ENCODE measurements at regions not wholly inside any gene's neighbourhood (a gene's known extent, or its start where the extent isn't known, plus 50 kb on each side); places are given as distances from the start of the nearest gene placed in this dataset.

DNA sequence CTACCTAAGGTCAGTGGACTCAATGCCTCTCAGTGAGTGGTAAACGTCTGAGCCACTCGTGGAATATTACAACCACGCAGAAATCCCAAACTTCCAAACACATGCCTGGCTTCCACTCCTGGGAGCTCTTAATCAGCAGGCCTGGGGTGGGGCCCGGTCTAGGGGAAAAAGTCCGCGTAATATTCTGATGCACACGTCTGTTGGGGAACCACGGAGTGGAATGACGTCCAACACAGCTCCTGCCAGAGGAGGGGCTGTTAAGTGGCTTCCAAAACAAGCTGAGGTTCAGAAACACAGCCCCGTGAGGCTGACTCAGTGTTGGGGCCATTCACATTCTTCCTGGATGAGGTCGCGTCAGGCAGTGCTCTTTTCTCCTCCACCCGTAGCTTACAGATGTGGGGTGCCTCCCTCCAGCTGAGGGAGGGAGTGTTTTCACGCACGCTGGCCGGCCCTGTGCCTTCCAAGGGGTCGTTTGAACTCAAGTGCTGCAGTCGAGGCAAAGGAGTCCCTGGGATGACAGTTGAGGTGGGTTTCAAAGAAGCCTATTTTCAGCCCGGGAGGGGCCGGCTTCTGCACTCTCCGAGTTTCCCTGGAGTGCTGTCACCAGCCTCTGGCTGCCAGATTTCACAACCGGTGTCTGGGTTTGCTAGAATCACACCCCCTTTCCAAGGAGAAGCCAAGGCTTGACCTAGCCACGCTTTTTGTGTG is 73.1 kb downstream of the ACKR3 start:
- H3K9ac ChIP-seq (ENCODE audit: low read length), result no peak overlapping the region

GRCh38 chr2:236643480-236643879 is 73.9 kb downstream of the ACKR3 start:
- peaks cover 11% of the 10 kb centered on the region for H3K9me3 ChIP-seq (ENCODE audit: low read length)
- H2AFZ ChIP-seq (ENCODE audit: low read depth, low read length), result no peak overlapping the region
- H3K27me3 ChIP-seq (ENCODE audit: insufficient read depth, low read depth, low read length), result no peaks in the 10 kb centered on the region
- no peak for TF ChIP-seq MXI1 (conservative IDR thresholded peaks at IDR 0.05; ENCODE audit: poor library complexity, severe bottlenecking)
- TF ChIP-seq EP300 (conservative IDR thresholded peaks at IDR 0.05; ENCODE audit: poor library complexity, severe bottlenecking), result no peak
- TF ChIP-seq RAD21 (conservative IDR thresholded peaks at IDR 0.05), result no peak
- no peak for TF ChIP-seq EZH2 (IDR thresholded peaks at IDR 0.05; ENCODE audit: borderline replicate concordance, insufficient read depth, low read length, poor library complexity, severe bottlenecking)
- no peak for TF ChIP-seq TAF1 (IDR thresholded peaks at IDR 0.05; ENCODE audit: low read depth)
- TF ChIP-seq, protein P1, sequence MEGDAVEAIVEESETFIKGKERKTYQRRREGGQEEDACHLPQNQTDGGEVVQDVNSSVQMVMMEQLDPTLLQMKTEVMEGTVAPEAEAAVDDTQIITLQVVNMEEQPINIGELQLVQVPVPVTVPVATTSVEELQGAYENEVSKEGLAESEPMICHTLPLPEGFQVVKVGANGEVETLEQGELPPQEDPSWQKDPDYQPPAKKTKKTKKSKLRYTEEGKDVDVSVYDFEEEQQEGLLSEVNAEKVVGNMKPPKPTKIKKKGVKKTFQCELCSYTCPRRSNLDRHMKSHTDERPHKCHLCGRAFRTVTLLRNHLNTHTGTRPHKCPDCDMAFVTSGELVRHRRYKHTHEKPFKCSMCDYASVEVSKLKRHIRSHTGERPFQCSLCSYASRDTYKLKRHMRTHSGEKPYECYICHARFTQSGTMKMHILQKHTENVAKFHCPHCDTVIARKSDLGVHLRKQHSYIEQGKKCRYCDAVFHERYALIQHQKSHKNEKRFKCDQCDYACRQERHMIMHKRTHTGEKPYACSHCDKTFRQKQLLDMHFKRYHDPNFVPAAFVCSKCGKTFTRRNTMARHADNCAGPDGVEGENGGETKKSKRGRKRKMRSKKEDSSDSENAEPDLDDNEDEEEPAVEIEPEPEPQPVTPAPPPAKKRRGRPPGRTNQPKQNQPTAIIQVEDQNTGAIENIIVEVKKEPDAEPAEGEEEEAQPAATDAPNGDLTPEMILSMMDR (IDR thresholded peaks at IDR 0.05; ENCODE audit: poor library complexity, severe bottlenecking), result no peak
- no peak for TF ChIP-seq REST (IDR thresholded peaks at IDR 0.05; ENCODE audit: borderline replicate concordance)

More for the DNA sequence above, 73.1 kb downstream of the ACKR3 start:
- Histone ChIP-seq H3K27ac (ENCODE audit: low read length) (no peak overlapping the region), H3K79me2 (replicated peaks; ENCODE audit: insufficient read depth, low read length) (no peaks in the 10 kb centered on the region), H3K9me3 (ENCODE audit: low read length) (peaks cover 11% of the 10 kb centered on the region), H4K20me1 (ENCODE audit: insufficient read depth) (no peaks in the 10 kb centered on the region), H3F3A (ENCODE audit: insufficient read depth, low read length, poor library complexity, severe bottlenecking) (no peaks in the 10 kb centered on the region), H3K9me2 (ENCODE audit: insufficient read depth, low read length) (no peaks in the 10 kb centered on the region), H3K27me3 (ENCODE audit: insufficient read depth, low read depth, low read length) (no peaks in the 10 kb centered on the region), H2AFZ (ENCODE audit: low read depth, low read length) (no peak overlapping the region), H3K4me3 (ENCODE audit: low read length) (no peak overlapping the region), H3K36me3 (ENCODE audit: insufficient read depth, low read length) (no peaks in the 10 kb centered on the region), H3K4me2 (ENCODE audit: low read length) (no peak overlapping the region)
- TF ChIP-seq SMC3 (conservative IDR thresholded peaks at IDR 0.05; ENCODE audit: poor library complexity) (no peak), REST (IDR thresholded peaks at IDR 0.05; ENCODE audit: borderline replicate concordance) (no peak), RAD21 (conservative IDR thresholded peaks at IDR 0.05) (no peak), POLR2AphosphoS5 (IDR thresholded peaks at IDR 0.05) (no peak), MXI1 (conservative IDR thresholded peaks at IDR 0.05; ENCODE audit: poor library complexity, severe bottlenecking) (no peak), EZH2 (IDR thresholded peaks at IDR 0.05; ENCODE audit: borderline replicate concordance, insufficient read depth, low read length, poor library complexity, severe bottlenecking) (no peak), EP300 (conservative IDR thresholded peaks at IDR 0.05; ENCODE audit: poor library complexity, severe bottlenecking) (no peak), TAF1 (IDR thresholded peaks at IDR 0.05; ENCODE audit: low read depth) (no peak)
- TF ChIP-seq, protein P1 (IDR thresholded peaks at IDR 0.05; ENCODE audit: poor library complexity, severe bottlenecking), result no peak

More at GRCh38 chr2:236643480-236643879, 73.9 kb downstream of the ACKR3 start:
- H4K20me1 ChIP-seq (ENCODE audit: insufficient read depth), result no peaks in the 10 kb centered on the region
- H3K4me2 ChIP-seq (ENCODE audit: low read length), result no peak overlapping the region
- no peaks in the 10 kb centered on the region for H3K36me3 ChIP-seq (ENCODE audit: insufficient read depth, low read length)
- no peaks in the 10 kb centered on the region for H3K79me2 ChIP-seq (replicated peaks; ENCODE audit: insufficient read depth, low read length)
- no peak overlapping the region for H3K27ac ChIP-seq (ENCODE audit: low read length)
- H3K9ac ChIP-seq (ENCODE audit: low read length), result no peak overlapping the region
- H3K4me3 ChIP-seq (ENCODE audit: low read length), result no peak overlapping the region
- H3K9me2 ChIP-seq (ENCODE audit: insufficient read depth, low read length), result no peaks in the 10 kb centered on the region
- H3F3A ChIP-seq (ENCODE audit: insufficient read depth, low read length, poor library complexity, severe bottlenecking), result no peaks in the 10 kb centered on the region

Data from neural cell (in vitro differentiated cells).